DND-41 (cell line): ENCODE measurements at regions not wholly inside any gene's neighbourhood (a gene's known extent, or its start where the extent isn't known, plus 50 kb on each side); places are given as distances from the start of the nearest gene placed in this dataset.

Experiments
- ATAC-seq: fragments of 200-7000 bp; cut with Tn5 transposase; 3 replicates; pipeline ENCODE4 v1.9.1; 2021; ENCODE audit warnings: low read depth; ENCODE audit not compliant: insufficient read depth
- DNase-seq: peaks from one replicate; pipeline ENCODE4 v3.0.0-alpha.2; 2020
- H2AFZ ChIP-seq: 2 replicates; pipeline ENCODE4 v1.6.0; 2012; ENCODE audit warnings: low read depth, low read length
- H3K27ac ChIP-seq: 2 replicates; pipeline ENCODE4 v1.5.1; 2012; ENCODE audit warnings: low read length, inconsistent platforms
- H3K27me3 ChIP-seq: fragments of 200-600 bp; sonication (generic); 2 replicates; pipeline ENCODE4 v1.6.0; 2012; ENCODE audit warnings: low read length, mild to moderate bottlenecking, inconsistent platforms; ENCODE audit not compliant: insufficient read depth, poor library complexity
- H3K36me3 ChIP-seq: 2 replicates; pipeline ENCODE4 v1.5.1; 2012; ENCODE audit warnings: low read length, inconsistent platforms; ENCODE audit not compliant: insufficient read depth
- H3K4me1 ChIP-seq: 2 replicates; pipeline ENCODE4 v1.5.1; 2012; ENCODE audit warnings: mild to moderate bottlenecking, low read length; ENCODE audit not compliant: insufficient read depth
- H3K4me2 ChIP-seq: 2 replicates; pipeline ENCODE4 v1.6.0; 2012; ENCODE audit warnings: mild to moderate bottlenecking, moderate library complexity, low read length, inconsistent platforms; ENCODE audit not compliant: insufficient read depth
- H3K4me3 ChIP-seq, 2 experiments: fragments of 200-600 bp in 1 of 2; shearing (Covaris generic) in 1 of 2; 2 replicates each; pipeline ENCODE4 v1.5.1; 2012 to 2016; ENCODE audit warnings: inconsistent platforms in 2 of 2, low read length in 2 of 2, mild to moderate bottlenecking in 2 of 2, low read depth in 1 of 2, moderate library complexity in 1 of 2
- H3K79me2 ChIP-seq: 2 replicates; pipeline ENCODE4 v1.6.0; 2012; ENCODE audit warnings: low read length, inconsistent platforms; ENCODE audit not compliant: insufficient read depth
- H3K9ac ChIP-seq: 2 replicates; pipeline ENCODE4 v1.6.0; 2012; ENCODE audit warnings: low read depth, mild to moderate bottlenecking, inconsistent platforms, low read length, moderate library complexity
- H3K9me3 ChIP-seq: 2 replicates; pipeline ENCODE4 v1.5.1; 2012; ENCODE audit warnings: low read length, moderate library complexity, mild to moderate bottlenecking, inconsistent platforms; ENCODE audit not compliant: insufficient read depth, severe bottlenecking
- H4K20me1 ChIP-seq: 2 replicates; pipeline ENCODE4 v1.6.0; 2012; ENCODE audit warnings: low read length; ENCODE audit not compliant: insufficient read depth
- EZH2 ChIP-seq: IDR thresholded peaks from 3 replicates; pipeline ENCODE4 v1.6.1; 2012; ENCODE audit warnings: borderline replicate concordance, low read depth, mild to moderate bottlenecking, moderate library complexity, low read length, inconsistent platforms; ENCODE audit not compliant: severe bottlenecking
- TF ChIP-seq, protein P1 (sequence below): IDR thresholded peaks from 2 replicates; pipeline ENCODE4 v1.5.1; 2012; ENCODE audit warnings: borderline replicate concordance, low read length, moderate library complexity, mild to moderate bottlenecking; ENCODE audit not compliant: poor library complexity, severe bottlenecking; ENCODE audit errors: extremely low read depth

DNA sequence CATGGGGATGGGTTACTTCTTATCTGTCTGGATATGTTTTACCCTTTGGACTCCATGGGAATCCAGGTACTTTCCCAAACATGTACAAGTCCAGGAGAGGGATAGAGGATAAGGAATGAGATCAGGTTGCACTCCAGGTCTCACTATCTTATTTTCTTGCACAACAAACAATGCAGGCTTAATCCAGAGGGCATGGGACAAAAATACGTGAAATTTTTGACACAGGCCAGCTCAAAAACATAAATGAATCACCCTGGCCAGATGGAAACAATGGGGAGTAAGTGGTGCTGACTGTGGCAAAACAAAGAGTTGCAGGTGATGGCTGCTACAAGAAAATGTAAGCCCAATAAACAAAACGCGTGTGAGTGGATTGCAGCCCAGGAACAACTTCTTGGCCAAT, 69.4 kb upstream of the GAS1 start:
- no peaks in the 10 kb centered on the region for H3K27me3 ChIP-seq
- H3K4me1 ChIP-seq: no peaks in the 10 kb centered on the region
- H3K9me3 ChIP-seq: no peaks in the 10 kb centered on the region
- H3K79me2 ChIP-seq: no peaks in the 10 kb centered on the region
- H2AFZ ChIP-seq: no peak overlapping the region
- H3K4me2 ChIP-seq: no peak overlapping the region
- no peaks in the 10 kb centered on the region for H4K20me1 ChIP-seq
- H3K9ac ChIP-seq: no peak overlapping the region
- no peak for ATAC-seq
- no peaks in the 10 kb centered on the region for H3K36me3 ChIP-seq
- DNase-seq: no peak
- no peak overlapping the region for H3K27ac ChIP-seq
- no peak overlapping the region for H3K4me3 ChIP-seq
- TF ChIP-seq EZH2: no peak
- TF ChIP-seq, protein P1, sequence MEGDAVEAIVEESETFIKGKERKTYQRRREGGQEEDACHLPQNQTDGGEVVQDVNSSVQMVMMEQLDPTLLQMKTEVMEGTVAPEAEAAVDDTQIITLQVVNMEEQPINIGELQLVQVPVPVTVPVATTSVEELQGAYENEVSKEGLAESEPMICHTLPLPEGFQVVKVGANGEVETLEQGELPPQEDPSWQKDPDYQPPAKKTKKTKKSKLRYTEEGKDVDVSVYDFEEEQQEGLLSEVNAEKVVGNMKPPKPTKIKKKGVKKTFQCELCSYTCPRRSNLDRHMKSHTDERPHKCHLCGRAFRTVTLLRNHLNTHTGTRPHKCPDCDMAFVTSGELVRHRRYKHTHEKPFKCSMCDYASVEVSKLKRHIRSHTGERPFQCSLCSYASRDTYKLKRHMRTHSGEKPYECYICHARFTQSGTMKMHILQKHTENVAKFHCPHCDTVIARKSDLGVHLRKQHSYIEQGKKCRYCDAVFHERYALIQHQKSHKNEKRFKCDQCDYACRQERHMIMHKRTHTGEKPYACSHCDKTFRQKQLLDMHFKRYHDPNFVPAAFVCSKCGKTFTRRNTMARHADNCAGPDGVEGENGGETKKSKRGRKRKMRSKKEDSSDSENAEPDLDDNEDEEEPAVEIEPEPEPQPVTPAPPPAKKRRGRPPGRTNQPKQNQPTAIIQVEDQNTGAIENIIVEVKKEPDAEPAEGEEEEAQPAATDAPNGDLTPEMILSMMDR: no peak

DNA sequence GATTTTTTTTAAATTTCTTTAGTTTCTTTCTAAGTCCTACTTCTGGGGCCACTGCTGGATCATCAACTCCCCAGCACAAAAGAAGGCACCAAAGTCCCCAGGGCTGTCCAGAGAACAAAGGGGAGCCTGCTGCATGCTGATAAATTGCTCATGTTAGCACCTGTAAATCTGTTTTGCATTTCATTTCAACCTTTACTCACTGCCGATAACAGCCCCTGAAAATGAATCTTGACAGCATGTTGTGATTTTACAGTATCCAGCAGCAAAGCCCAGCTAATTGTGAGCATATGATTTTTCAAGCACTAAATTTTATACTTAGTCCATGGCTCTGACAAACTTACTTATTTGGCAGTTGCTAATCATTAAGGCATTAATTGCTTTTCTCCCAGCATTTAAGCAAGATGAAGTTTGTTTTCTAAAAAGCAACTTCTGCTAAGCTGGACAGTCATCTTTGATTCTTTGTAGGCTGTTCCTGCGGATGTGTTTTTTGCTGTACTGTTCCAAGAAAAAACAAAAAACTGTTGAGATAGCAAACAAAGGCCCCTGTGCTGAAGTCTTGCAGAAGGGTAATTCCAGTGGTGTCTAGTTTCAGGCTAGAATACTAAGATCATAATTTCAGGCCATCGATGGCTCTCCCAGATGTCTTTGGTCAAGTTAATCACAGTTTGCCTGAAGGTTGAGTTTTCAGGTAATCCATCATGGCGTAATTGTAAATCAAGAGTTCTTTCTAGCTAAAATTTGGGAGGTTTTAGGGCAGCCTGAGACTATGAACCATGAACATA, 73.1 kb upstream of the GAS1 start:
- no peak for ATAC-seq
- Histone ChIP-seq H3K4me1 (no peaks in the 10 kb centered on the region), H3K9me3 (no peaks in the 10 kb centered on the region), H3K27ac (no peak overlapping the region), H3K27me3 (no peaks in the 10 kb centered on the region), H2AFZ (no peak overlapping the region), H3K4me2 (no peak overlapping the region), H3K9ac (no peak overlapping the region), H3K79me2 (no peaks in the 10 kb centered on the region), H3K4me3 (no peak overlapping the region), H4K20me1 (no peaks in the 10 kb centered on the region), H3K36me3 (no peaks in the 10 kb centered on the region)
- TF ChIP-seq, protein P1: no peak
- no peak for TF ChIP-seq EZH2
- no peak for DNase-seq

DNA sequence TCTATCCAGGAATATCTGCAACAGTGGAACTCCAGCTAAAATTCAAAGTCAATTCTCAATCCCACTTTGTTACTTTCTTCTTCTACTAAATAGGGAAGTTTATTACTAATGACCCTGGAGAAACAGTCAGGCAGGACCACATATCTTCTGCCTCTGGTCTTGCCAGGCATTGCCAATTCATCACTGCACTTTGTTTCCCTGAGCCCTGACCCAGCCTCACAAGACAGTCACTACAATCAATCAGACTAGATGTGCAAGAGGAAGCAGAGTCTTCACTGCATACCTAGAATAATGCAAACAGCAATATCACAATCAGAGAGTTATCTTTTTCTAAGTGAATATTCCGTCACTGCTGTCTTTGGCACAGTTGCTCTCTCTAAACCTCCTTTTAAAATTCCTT, 74.9 kb upstream of the GAS1 start:
- no peak for ATAC-seq
- H3K4me2 ChIP-seq: no peak overlapping the region

More for the DNA sequence above, 74.9 kb upstream of the GAS1 start:
- Histone ChIP-seq H3K9ac (no peak overlapping the region), H3K36me3 (no peaks in the 10 kb centered on the region), H3K79me2 (no peaks in the 10 kb centered on the region), H3K4me3 (no peak overlapping the region), H3K27ac (no peak overlapping the region), H2AFZ (no peak overlapping the region), H3K9me3 (no peaks in the 10 kb centered on the region), H3K4me1 (no peaks in the 10 kb centered on the region), H3K27me3 (no peaks in the 10 kb centered on the region), H4K20me1 (no peaks in the 10 kb centered on the region)
- no peak for TF ChIP-seq EZH2
- TF ChIP-seq, protein P1: no peak
- no peak for DNase-seq
